T-cell (primary cell): ENCODE measurements at regions not wholly inside any gene's neighbourhood (a gene's known extent, or its start where the extent isn't known, plus 50 kb on each side); places are given as distances from the start of the nearest gene placed in this dataset.

Experiments used
- ATAC-seq, 4 experiments: fragments of 200-7000 bp in 3 of 4; fragments of 150-1000 bp in 1 of 4; cut with Tn5 transposase; replicated peaks in 1 of 4; 1 replicate in 3 of 4; 2 replicates in 1 of 4; pipeline ENCODE4 v1.10.0; 2021; ENCODE audit warnings: moderate library complexity in 3 of 4, mild to moderate bottlenecking in 2 of 4, moderate number of reproducible peaks in 1 of 4
- CTCF ChIA-PET, 2 donors: fragments of 300-600 bp; sonication (Branson Sonifier 250); formaldehyde crosslinking; loops; one replicate each; lab custom pipeline; 2022; ENCODE audit warnings: antibody characterized with exemption in 2 of 2; lab: Charles Lee
- POLR2A ChIA-PET, 2 donors: fragments of 300-600 bp; sonication (Branson Sonifier 250); formaldehyde crosslinking; loops; one replicate each; lab custom pipeline; 2022; ENCODE audit warnings: antibody characterized with exemption in 2 of 2; lab: Charles Lee
- DNase-seq, 35 experiments: peaks; one replicate each; pipeline versions ENCODE4 v3.0.0 to v3.0.0-alpha.2; 2013 to 2023
- H3K27ac ChIP-seq: one replicate; pipeline ENCODE4 v1.5.1; 2013; ENCODE audit warnings: low read length
- H3K27me3 ChIP-seq, 2 experiments: replicated peaks in 1 of 2; 1 replicate in 1 of 2; 2 replicates in 1 of 2; pipeline versions ENCODE4 v1.6.1 to v1.7.0; 2013; ENCODE audit warnings: low read length in 1 of 2, mixed read lengths in 1 of 2; ENCODE audit not compliant: control insufficient read depth in 2 of 2, insufficient read depth in 2 of 2; ENCODE audit errors: extremely low read depth in 1 of 2
- H3K36me3 ChIP-seq, 2 donors: 1 replicate in 1 of 2; 2 replicates in 1 of 2; pipeline versions ENCODE4 v1.6.1 to v1.7.0; 2013; ENCODE audit warnings: low read length in 1 of 2; ENCODE audit not compliant: control insufficient read depth in 2 of 2, insufficient read depth in 1 of 2; ENCODE audit errors: extremely low read depth in 1 of 2
- H3K4me1 ChIP-seq, 2 experiments: 1 replicate in 1 of 2; 2 replicates in 1 of 2; pipeline versions ENCODE4 v1.6.1 to v1.7.0; 2013; ENCODE audit warnings: low read length in 2 of 2, mixed read lengths in 1 of 2; ENCODE audit not compliant: insufficient read depth in 2 of 2, control insufficient read depth in 1 of 2; ENCODE audit errors: extremely low read depth in 1 of 2
- H3K4me3 ChIP-seq, 2 donors: 1 replicate in 1 of 2; 2 replicates in 1 of 2; pipeline versions ENCODE4 v1.5.1 to v1.7.0; 2013; ENCODE audit warnings: mild to moderate bottlenecking in 2 of 2, low read length in 1 of 2, moderate library complexity in 1 of 2; ENCODE audit not compliant: control insufficient read depth in 1 of 2; ENCODE audit errors: extremely low read depth in 1 of 2
- H3K9me3 ChIP-seq: 2 replicates; pipeline ENCODE4 v1.7.0; 2013
- H3K27ac Mint-ChIP-seq, 2 donors: one replicate each; pipeline ENCODE4 v1.8.0; 2020 to 2021; ENCODE audit warnings: mild to moderate bottlenecking in 2 of 2, mixed read lengths in 2 of 2
- H3K27me3 Mint-ChIP-seq, 2 donors: one replicate each; pipeline ENCODE4 v1.8.0; 2021 to 2022; ENCODE audit warnings: mixed read lengths in 2 of 2
- H3K36me3 Mint-ChIP-seq: one replicate; pipeline ENCODE4 v1.8.0; 2021; ENCODE audit warnings: mixed read lengths
- H3K4me1 Mint-ChIP-seq, 3 donors: one replicate each; pipeline ENCODE4 v1.8.0; 2020 to 2022; ENCODE audit warnings: mixed read lengths in 3 of 3, mild to moderate bottlenecking in 1 of 3
- H3K4me3 Mint-ChIP-seq, 3 donors: one replicate each; pipeline ENCODE4 v1.8.0; 2020 to 2022; ENCODE audit warnings: mild to moderate bottlenecking in 3 of 3, mixed read lengths in 3 of 3, moderate library complexity in 3 of 3
- H3K9me3 Mint-ChIP-seq, 3 donors: one replicate each; pipeline ENCODE4 v1.8.0; 2020 to 2022; ENCODE audit warnings: mixed read lengths in 3 of 3
- WGBS: methylation state at CpG from one replicate; pipeline ENCODE4 v1.1.5; 2013; ENCODE audit warnings: missing lambda C conversion rate; ENCODE audit not compliant: insufficient coverage; 5-methylcytosine and 5-hydroxymethylcytosine counted together

DNA sequence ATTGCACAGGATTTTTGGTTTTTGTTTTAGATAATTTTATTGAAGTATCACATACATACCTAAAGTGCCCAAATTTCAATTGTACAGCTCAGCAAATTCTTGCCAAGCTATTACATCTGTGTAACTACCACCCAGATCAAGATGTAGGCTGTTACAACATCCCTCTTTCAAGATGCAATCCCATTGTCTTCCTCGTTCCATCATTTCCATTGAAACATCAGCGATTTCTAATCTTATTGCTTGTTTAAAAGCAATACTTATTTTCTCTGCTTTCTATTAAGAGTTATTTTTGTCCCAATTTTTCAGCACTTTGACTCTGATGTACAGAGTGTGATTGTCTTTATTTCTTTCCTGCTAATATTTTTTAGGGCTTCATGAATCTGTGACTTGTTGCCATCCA is 372.8 kb upstream of the SHH start:
- no peak for ATAC-seq
- H3K36me3 Mint-ChIP-seq: no peaks in the 10 kb centered on the region
- H3K4me3 Mint-ChIP-seq: no peak overlapping the region
- WGBS: no CpG with 5 or more reads among the region's 2 CpGs
- no peak overlapping the region for H3K27ac Mint-ChIP-seq
- no peaks in the 10 kb centered on the region for H3K4me1 Mint-ChIP-seq
- Histone ChIP-seq H3K9me3 (no peaks in the 10 kb centered on the region), H3K27ac (no peak overlapping the region), H3K4me1 (no peaks in the 10 kb centered on the region), H3K4me3 (no peak overlapping the region), H3K36me3 (no peaks in the 10 kb centered on the region), H3K27me3 (peaks cover 0 to 6% of the 10 kb centered on the region in 2 experiments)
- peaks cover under 1 to 12% of the 10 kb centered on the region in 2 donors for H3K27me3 Mint-ChIP-seq
- CTCF ChIA-PET: no interaction called here
- POLR2A ChIA-PET: no interaction called here
- no peak for DNase-seq
- peaks cover 2 to 18% (median 17%) of the 10 kb centered on the region in 3 donors for H3K9me3 Mint-ChIP-seq

DNA sequence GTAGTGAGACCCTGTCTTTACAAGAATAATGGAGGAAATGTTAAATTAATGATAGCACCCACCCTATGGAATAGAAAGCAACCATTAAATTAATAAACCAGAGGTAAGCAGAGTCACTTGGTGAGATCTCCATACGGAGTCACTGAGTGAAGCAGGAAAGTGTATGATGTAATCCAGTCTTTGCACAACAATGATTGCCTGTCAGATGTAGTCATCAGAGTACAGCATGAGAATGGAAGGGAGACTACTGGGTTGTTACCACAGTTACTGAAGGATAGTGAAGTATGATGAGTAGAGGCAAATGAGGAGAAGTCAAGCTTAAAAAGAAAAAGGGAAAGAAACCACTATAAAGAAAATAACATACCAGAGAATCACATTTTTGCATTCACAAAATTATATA is 371.9 kb upstream of the SHH start:
- Histone ChIP-seq H3K4me1 (no peaks in the 10 kb centered on the region), H3K4me3 (no peak overlapping the region), H3K27me3 (peaks cover 0 to 9% of the 10 kb centered on the region in 2 experiments), H3K9me3 (no peaks in the 10 kb centered on the region), H3K36me3 (no peaks in the 10 kb centered on the region), H3K27ac (no peak overlapping the region)
- 83% methylated on average over 1 of the region's 1 CpG for WGBS
- Mint-ChIP-seq H3K27me3 (peaks cover 4 to 15% of the 10 kb centered on the region in 2 donors), H3K27ac (no peak overlapping the region), H3K9me3 (peaks cover 2 to 18% (median 17%) of the 10 kb centered on the region in 3 donors), H3K4me1 (no peaks in the 10 kb centered on the region), H3K4me3 (no peak overlapping the region), H3K36me3 (no peaks in the 10 kb centered on the region)
- CTCF ChIA-PET: no interaction called here
- ATAC-seq: no peak
- no peak for DNase-seq
- POLR2A ChIA-PET: no interaction called here

DNA sequence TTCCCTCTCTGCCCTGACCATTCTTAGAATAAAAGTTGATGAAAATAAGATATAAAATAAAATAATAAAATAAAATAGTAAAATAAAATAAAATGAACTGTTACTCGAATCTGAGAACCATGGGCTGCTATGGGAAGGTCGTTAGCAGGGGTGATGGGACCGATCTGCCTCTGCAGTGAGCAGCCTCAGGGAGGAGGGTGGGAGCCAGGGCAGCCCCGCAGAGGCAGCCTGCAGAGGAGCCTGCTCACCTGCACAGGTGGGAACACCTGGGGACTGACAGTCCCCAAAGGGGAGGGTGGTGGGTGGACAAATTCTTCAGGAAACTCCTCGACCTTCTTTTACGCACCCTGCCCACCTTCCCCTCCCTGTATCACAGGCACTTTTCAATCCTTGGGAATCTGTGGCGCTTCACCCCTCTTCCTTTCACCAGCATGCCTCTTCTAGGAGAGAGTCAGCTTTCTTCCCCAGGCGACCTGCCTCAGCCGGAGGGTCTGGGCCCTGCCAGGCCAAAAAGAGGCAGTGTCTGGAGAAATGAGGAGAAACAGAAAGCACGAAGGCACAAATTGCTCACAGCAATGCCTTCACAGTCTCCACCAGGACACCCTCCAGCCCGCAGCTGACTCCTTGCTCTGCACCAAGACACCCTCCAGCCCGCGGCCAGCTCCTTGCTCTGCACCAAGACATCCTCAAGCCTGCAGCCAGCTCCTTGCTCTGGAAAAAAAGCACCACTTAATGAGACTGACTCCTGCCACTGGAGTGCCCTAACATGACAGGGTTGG is 368.4 kb upstream of the SHH start:
- CTCF ChIA-PET: no interaction called here
- Mint-ChIP-seq H3K36me3 (no peaks in the 10 kb centered on the region), H3K9me3 (peaks cover 0 to 6% (median 5%) of the 10 kb centered on the region in 3 donors), H3K4me1 (no peaks in the 10 kb centered on the region), H3K27ac (no peak overlapping the region), H3K27me3 (peaks cover 4 to 15% of the 10 kb centered on the region in 2 donors), H3K4me3 (no peak overlapping the region)
- Histone ChIP-seq H3K27ac (no peak overlapping the region), H3K9me3 (no peaks in the 10 kb centered on the region), H3K27me3 (peaks cover 0 to 14% of the 10 kb centered on the region in 2 experiments), H3K36me3 (no peaks in the 10 kb centered on the region), H3K4me3 (no peak overlapping the region), H3K4me1 (no peaks in the 10 kb centered on the region)
- DNase-seq (no peak), ATAC-seq (no peak)
- WGBS: 88% methylated on average over 7 of the region's 13 CpGs
- POLR2A ChIA-PET: no interaction called here

DNA sequence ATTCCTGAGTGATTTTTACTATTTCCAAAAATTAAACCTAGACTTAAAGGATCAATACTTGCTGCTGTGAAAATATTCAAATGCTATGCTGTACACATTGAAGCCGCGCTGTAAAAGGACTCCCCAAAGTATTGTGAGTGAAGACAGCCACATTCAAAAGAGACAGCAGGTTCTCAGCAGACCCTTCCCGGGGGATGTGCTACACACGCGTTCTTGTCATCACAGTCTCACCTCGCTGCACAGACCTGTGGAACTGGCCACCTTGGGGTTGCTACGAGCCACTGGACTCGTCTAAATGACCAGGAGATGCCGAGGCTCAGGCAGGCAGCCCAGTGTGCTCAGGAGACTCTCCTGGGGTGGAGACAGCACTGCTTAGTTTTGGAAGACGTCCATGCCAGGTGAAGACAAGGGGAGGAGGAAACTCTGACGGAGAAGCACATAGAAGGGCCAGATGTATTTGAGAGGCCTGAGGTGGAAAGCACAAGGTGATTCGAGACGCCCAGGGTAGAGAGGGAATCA is 367.7 kb upstream of the SHH start:
- WGBS: 81% methylated on average over 11 of the region's 13 CpGs
- Mint-ChIP-seq H3K36me3 (no peaks in the 10 kb centered on the region), H3K27me3 (peaks cover 4 to 11% of the 10 kb centered on the region in 2 donors), H3K4me1 (no peaks in the 10 kb centered on the region), H3K9me3 (no peaks in the 10 kb centered on the region), H3K27ac (no peak overlapping the region), H3K4me3 (no peak overlapping the region)
- Histone ChIP-seq H3K27ac (no peak overlapping the region), H3K4me3 (no peak overlapping the region), H3K27me3 (peaks cover 0 to 14% of the 10 kb centered on the region in 2 experiments), H3K9me3 (no peaks in the 10 kb centered on the region), H3K36me3 (no peaks in the 10 kb centered on the region), H3K4me1 (no peaks in the 10 kb centered on the region)
- no peak for ATAC-seq
- CTCF ChIA-PET: no interaction called here
- POLR2A ChIA-PET: no interaction called here
- DNase-seq: no peak

DNA sequence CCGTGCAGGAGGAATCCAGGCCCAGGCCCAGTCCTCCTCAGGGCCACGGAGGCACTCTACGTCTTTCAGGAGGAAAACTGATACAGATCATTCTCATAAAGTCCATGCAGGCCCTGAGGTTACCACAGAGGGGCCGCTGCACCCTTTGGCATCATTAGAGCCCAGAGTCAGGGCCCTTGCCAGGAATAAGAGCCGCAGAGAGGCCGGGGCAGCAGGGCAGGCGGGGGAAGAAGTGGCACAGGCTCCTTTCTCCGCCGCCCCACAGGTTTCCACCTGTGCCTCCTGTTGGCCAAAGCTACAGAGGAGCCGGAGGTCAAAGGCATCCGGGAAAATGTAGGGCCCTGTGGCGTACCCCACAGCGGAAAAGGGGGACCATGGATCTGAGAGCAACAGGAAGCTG is 366.6 kb upstream of the SHH start:
- H3K9me3 ChIP-seq: no peaks in the 10 kb centered on the region
- no peak overlapping the region for H3K27ac ChIP-seq
- peaks cover 0 to 17% of the 10 kb centered on the region in 2 experiments for H3K27me3 ChIP-seq
- ChIA-PET POLR2A (no interaction called here), CTCF (no interaction called here)
- H3K36me3 ChIP-seq: no peaks in the 10 kb centered on the region
- no peak overlapping the region for H3K4me3 ChIP-seq
- Mint-ChIP-seq H3K36me3 (no peaks in the 10 kb centered on the region), H3K4me3 (no peak overlapping the region), H3K27me3 (peaks cover 4 to 11% of the 10 kb centered on the region in 2 donors), H3K4me1 (no peaks in the 10 kb centered on the region), H3K27ac (no peak overlapping the region), H3K9me3 (no peaks in the 10 kb centered on the region)
- DNase-seq (no peak), ATAC-seq (no peak)
- 83% methylated on average over 13 of the region's 13 CpGs for WGBS
- no peaks in the 10 kb centered on the region for H3K4me1 ChIP-seq

DNA sequence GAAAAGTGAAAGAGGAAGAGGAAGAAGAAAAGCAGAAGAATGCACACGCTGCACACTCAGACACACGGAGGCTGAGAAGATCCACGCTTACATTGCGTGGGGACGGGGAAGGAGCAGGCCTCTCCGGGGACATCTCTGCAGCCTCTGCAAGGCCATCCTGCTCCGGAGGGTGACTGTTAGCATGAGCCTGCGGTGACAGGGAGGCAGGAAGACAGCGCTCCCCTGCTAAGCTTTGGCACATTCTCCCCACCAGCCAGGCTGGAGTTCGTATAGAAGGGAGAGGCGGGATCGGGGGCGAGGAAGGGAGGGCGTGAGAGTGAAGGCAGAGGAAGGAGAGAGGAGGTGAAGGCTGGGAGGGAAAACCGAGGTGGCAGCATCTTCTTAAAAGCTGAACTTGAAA is 366.0 kb upstream of the SHH start:
- H3K4me1 ChIP-seq: no peaks in the 10 kb centered on the region
- POLR2A ChIA-PET: no interaction called here
- no peak overlapping the region for H3K4me3 Mint-ChIP-seq
- H3K27me3 Mint-ChIP-seq: peaks cover 4 to 11% of the 10 kb centered on the region in 2 donors
- CTCF ChIA-PET: no interaction called here
- no peaks in the 10 kb centered on the region for H3K9me3 ChIP-seq
- peaks cover 0 to 2% (median 0%) of the 10 kb centered on the region in 3 donors for H3K4me1 Mint-ChIP-seq
- H3K9me3 Mint-ChIP-seq: no peaks in the 10 kb centered on the region
- no peak for ATAC-seq
- peaks cover 0 to 20% of the 10 kb centered on the region in 2 experiments for H3K27me3 ChIP-seq
- no peak for DNase-seq
- H3K36me3 ChIP-seq: no peaks in the 10 kb centered on the region
- no peaks in the 10 kb centered on the region for H3K36me3 Mint-ChIP-seq
- H3K27ac Mint-ChIP-seq: no peak overlapping the region
- WGBS: 48% methylated on average over 10 of the region's 15 CpGs
- no peak overlapping the region for H3K4me3 ChIP-seq
- no peak overlapping the region for H3K27ac ChIP-seq
